Activated naive CD8-positive, alpha-beta T cell (primary cell): ENCODE measurements at regions not wholly inside any gene's neighbourhood (a gene's known extent, or its start where the extent isn't known, plus 50 kb on each side); places are given as distances from the start of the nearest gene placed in this dataset.

Experiments used
- H3K27ac Mint-ChIP-seq: one replicate; pipeline ENCODE4 v1.8.0; 2021; ENCODE audit warnings: mixed read lengths
- H3K27me3 Mint-ChIP-seq: one replicate; pipeline ENCODE4 v1.8.0; 2021; ENCODE audit warnings: mixed read lengths
- H3K36me3 Mint-ChIP-seq: one replicate; pipeline ENCODE4 v1.8.0; 2021; ENCODE audit warnings: mixed read lengths
- H3K4me1 Mint-ChIP-seq: one replicate; pipeline ENCODE4 v1.8.0; 2021; ENCODE audit warnings: low read depth, mixed read lengths
- H3K4me3 Mint-ChIP-seq: one replicate; pipeline ENCODE4 v1.8.0; 2021; ENCODE audit warnings: mild to moderate bottlenecking, mixed read lengths
- H3K9me3 Mint-ChIP-seq: one replicate; pipeline ENCODE4 v1.8.0; 2021; ENCODE audit warnings: low read depth, mixed read lengths

GRCh38 chr3:46123646-46124045 is 84.5 kb downstream of the CCR1 start:
- H3K27me3 Mint-ChIP-seq = peaks cover 7% of the 10 kb centered on the region
- no peak overlapping the region for H3K4me3 Mint-ChIP-seq
- no peaks in the 10 kb centered on the region for H3K9me3 Mint-ChIP-seq
- no peaks in the 10 kb centered on the region for H3K4me1 Mint-ChIP-seq
- no peak overlapping the region for H3K27ac Mint-ChIP-seq
- no peaks in the 10 kb centered on the region for H3K36me3 Mint-ChIP-seq

GRCh38 chr3:46122091-46122490 is 86.0 kb downstream of the CCR1 start:
- Mint-ChIP-seq H3K4me1 (no peaks in the 10 kb centered on the region), H3K36me3 (no peaks in the 10 kb centered on the region), H3K27ac (no peak overlapping the region), H3K27me3 (peaks cover 7% of the 10 kb centered on the region), H3K9me3 (no peaks in the 10 kb centered on the region), H3K4me3 (no peak overlapping the region)

DNA sequence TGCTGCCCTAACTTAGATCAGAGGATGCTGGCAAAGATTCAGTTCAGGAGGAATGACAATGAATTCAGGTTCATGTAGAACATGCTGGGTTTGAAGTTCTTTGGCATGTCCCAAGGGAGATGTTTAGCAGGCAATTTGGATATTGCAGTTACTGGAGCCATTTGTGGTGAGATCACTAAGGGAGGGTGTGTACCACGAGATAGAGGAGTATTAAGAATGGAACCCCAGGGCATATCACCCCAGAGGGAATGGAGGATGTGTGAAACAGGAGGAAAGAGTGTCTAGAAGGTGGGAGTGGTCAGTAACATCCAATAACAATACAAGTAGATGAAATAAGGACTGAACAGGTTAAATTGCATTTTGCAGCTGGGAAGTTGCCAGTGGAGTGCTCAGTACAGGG is 87.1 kb downstream of the CCR1 start:
- no peak overlapping the region for H3K27ac Mint-ChIP-seq
- no peaks in the 10 kb centered on the region for H3K9me3 Mint-ChIP-seq
- no peaks in the 10 kb centered on the region for H3K4me1 Mint-ChIP-seq
- H3K4me3 Mint-ChIP-seq = no peak overlapping the region
- no peaks in the 10 kb centered on the region for H3K36me3 Mint-ChIP-seq
- peaks cover 7% of the 10 kb centered on the region for H3K27me3 Mint-ChIP-seq

- H3K36me3 Mint-ChIP-seq = no peaks in the 10 kb centered on the region
- H3K4me1 Mint-ChIP-seq = no peaks in the 10 kb centered on the region
- no peak overlapping the region for H3K27ac Mint-ChIP-seq
- H3K27me3 Mint-ChIP-seq = peaks cover 7% of the 10 kb centered on the region
- no peak overlapping the region for H3K4me3 Mint-ChIP-seq
- H3K9me3 Mint-ChIP-seq = no peaks in the 10 kb centered on the region
Observed at GRCh38 chr3:46119709-46120498, 88.2 kb downstream of the CCR1 start.

GRCh38 chr3:46119253-46119652 is 88.9 kb downstream of the CCR1 start:
- H3K4me3 Mint-ChIP-seq = no peak overlapping the region
- H3K4me1 Mint-ChIP-seq = no peaks in the 10 kb centered on the region
- no peaks in the 10 kb centered on the region for H3K9me3 Mint-ChIP-seq
- peaks cover 7% of the 10 kb centered on the region for H3K27me3 Mint-ChIP-seq
- H3K36me3 Mint-ChIP-seq = no peaks in the 10 kb centered on the region
- no peak overlapping the region for H3K27ac Mint-ChIP-seq

GRCh38 chr3:46116996-46117395 is 89.7 kb upstream of the XCR1 start:
- Mint-ChIP-seq H3K4me1 (no peaks in the 10 kb centered on the region), H3K27ac (no peak overlapping the region), H3K27me3 (peaks cover 7% of the 10 kb centered on the region)

DNA sequence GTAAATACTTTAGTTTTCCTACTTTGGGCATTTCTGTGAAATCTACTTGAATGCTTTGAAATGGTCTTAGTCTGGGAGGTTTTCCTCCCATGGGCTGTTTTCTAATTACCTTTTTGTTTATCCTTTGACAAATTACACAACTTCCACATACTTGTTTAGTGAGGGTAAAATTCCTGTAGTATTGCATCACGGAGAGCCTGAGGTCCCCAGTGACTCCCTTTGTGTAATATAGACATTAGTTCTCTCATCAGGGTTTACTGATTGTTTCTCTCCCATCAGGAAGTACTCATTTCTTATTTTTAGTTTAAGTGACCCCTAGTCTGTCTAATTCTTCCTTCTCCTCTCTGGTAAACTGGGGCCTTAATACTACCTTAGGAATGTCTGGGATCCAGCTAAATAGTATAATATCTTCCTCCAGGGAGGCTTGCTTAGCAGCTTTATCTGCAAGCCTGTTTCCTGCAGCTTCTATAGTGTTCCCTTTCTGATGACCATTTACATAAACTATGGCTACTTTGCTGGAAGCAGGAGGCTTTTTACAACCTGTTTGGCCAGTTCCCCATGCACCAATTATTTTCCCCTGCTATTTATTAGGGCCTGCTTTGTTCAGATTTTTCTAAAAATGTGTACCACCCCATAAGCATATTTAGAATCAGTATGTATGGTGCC is 87.2 kb upstream of the XCR1 start:
- Mint-ChIP-seq H3K4me1 (peaks cover 9% of the 10 kb centered on the region), H3K9me3 (no peaks in the 10 kb centered on the region), H3K27ac (no peak overlapping the region), H3K27me3 (no peaks in the 10 kb centered on the region), H3K36me3 (no peaks in the 10 kb centered on the region), H3K4me3 (no peak overlapping the region)

More at GRCh38 chr3:46116996-46117395, 89.7 kb upstream of the XCR1 start:
- no peak overlapping the region for H3K4me3 Mint-ChIP-seq
- no peaks in the 10 kb centered on the region for H3K9me3 Mint-ChIP-seq
- H3K36me3 Mint-ChIP-seq = no peaks in the 10 kb centered on the region

- no peaks in the 10 kb centered on the region for H3K9me3 Mint-ChIP-seq
- H3K27me3 Mint-ChIP-seq = no peaks in the 10 kb centered on the region
- no peak overlapping the region for H3K4me3 Mint-ChIP-seq
- no peak overlapping the region for H3K27ac Mint-ChIP-seq
- peaks cover 17% of the 10 kb centered on the region for H3K4me1 Mint-ChIP-seq
- H3K36me3 Mint-ChIP-seq = no peaks in the 10 kb centered on the region
Observed at GRCh38 chr3:46113608-46114007, 86.3 kb upstream of the XCR1 start.

GRCh38 chr3:46112984-46113383 is 85.7 kb upstream of the XCR1 start:
- Mint-ChIP-seq H3K27me3 (no peaks in the 10 kb centered on the region), H3K9me3 (no peaks in the 10 kb centered on the region), H3K4me3 (no peak overlapping the region), H3K27ac (no peak overlapping the region), H3K36me3 (no peaks in the 10 kb centered on the region), H3K4me1 (peaks cover 21% of the 10 kb centered on the region)

GRCh38 chr3:46112296-46112695 is 85.0 kb upstream of the XCR1 start:
- H3K9me3 Mint-ChIP-seq = no peaks in the 10 kb centered on the region
- H3K4me1 Mint-ChIP-seq = peaks cover 27% of the 10 kb centered on the region
- no peaks in the 10 kb centered on the region for H3K36me3 Mint-ChIP-seq
- H3K27me3 Mint-ChIP-seq = no peaks in the 10 kb centered on the region
- H3K4me3 Mint-ChIP-seq = no peak overlapping the region
- no peak overlapping the region for H3K27ac Mint-ChIP-seq

DNA sequence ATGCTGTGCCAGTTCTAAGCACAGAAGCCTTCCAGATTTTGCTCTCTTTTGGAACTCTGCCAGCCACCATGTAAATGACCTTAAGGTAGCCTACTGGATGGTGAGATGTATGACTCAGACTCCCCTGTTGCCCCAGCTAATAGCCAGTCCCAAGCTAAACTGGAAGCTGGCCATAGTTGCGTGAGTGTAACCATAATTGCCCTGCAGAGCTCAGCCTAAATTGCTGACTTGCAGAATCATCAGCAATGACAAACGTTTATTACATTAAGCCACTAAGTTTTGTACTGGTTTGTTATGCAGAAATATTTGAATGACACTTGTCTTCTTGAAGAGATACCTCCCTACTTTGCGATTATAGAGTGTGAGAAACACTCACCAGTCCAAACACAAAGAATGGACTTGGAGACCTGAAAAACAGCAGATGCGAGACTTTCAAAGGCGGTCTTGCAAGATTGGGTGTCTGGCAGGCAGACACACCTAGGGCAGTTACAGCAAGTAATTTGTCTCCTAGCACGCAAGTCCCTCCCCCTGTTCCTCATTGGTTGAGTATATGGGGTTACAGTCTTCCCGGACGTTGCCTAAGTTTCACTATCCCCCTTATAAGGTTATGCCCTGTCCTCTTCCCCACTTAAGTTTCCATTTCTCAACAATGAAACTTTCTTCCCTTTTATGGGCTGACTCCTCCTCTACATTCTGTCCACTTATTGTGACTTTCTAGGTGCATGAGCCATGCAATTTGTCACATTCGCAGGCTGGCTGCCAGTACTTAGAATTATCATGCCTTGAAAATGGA is 83.6 kb upstream of the XCR1 start:
- H3K4me1 Mint-ChIP-seq = peaks cover 27% of the 10 kb centered on the region
- H3K27me3 Mint-ChIP-seq = no peaks in the 10 kb centered on the region
- no peak overlapping the region for H3K27ac Mint-ChIP-seq
- H3K9me3 Mint-ChIP-seq = no peaks in the 10 kb centered on the region
- no peak overlapping the region for H3K4me3 Mint-ChIP-seq
- peaks cover 2% of the 10 kb centered on the region for H3K36me3 Mint-ChIP-seq

DNA sequence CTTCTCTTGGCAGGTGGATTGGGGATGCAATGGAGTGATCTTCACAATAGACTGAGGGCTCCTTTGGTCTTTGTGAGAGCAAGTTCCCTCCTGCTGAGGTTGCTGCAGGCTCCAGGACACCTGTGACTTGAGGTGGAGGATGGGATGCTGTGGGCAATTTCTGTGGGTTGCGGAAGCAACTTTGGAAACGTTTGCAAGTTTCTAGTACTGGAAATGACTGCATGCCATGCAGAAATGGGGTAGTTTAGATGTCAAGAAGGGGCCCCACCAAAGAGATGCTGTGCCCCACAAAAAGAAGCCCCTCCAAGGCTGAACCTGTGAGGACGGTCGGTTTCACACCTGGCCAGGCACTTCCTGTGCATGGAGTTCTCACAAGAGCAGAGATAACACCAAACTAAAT is 80.4 kb upstream of the XCR1 start:
- H3K4me3 Mint-ChIP-seq = no peak overlapping the region
- H3K36me3 Mint-ChIP-seq = peaks cover 2% of the 10 kb centered on the region
- no peaks in the 10 kb centered on the region for H3K27me3 Mint-ChIP-seq
- H3K4me1 Mint-ChIP-seq = peaks cover 29% of the 10 kb centered on the region
- H3K9me3 Mint-ChIP-seq = no peaks in the 10 kb centered on the region
- no peak overlapping the region for H3K27ac Mint-ChIP-seq

GRCh38 chr3:46105306-46105919 is 78.1 kb upstream of the XCR1 start:
- no peaks in the 10 kb centered on the region for H3K27me3 Mint-ChIP-seq
- H3K9me3 Mint-ChIP-seq = peaks cover 9% of the 10 kb centered on the region
- H3K36me3 Mint-ChIP-seq = peaks cover 2% of the 10 kb centered on the region
- no peak overlapping the region for H3K4me3 Mint-ChIP-seq
- H3K27ac Mint-ChIP-seq = no peak overlapping the region
- H3K4me1 Mint-ChIP-seq = peaks cover 27% of the 10 kb centered on the region

DNA sequence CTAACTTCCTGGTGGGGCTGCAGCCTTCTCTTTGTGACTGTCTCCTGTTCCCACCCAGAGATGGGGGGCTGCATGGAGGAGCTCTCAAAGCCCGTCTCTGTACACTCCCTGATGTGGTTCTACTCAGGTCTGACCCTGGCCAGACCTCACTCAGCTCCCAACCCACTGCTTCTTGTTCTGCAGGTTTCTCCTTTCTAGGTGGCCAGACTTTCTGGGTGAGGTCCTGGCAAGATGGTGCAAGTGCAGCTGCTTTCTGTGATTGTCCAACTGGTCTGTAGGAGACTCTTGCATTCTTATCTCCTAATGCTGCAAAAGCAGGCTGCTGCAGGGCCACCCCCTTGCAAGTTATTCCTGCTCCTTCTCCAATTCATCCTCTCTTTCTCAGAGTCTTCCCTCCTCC is 77.4 kb upstream of the XCR1 start:
- no peaks in the 10 kb centered on the region for H3K27me3 Mint-ChIP-seq
- no peak overlapping the region for H3K27ac Mint-ChIP-seq
- H3K4me1 Mint-ChIP-seq = peaks cover 25% of the 10 kb centered on the region
- H3K36me3 Mint-ChIP-seq = peaks cover 5% of the 10 kb centered on the region
- H3K4me3 Mint-ChIP-seq = no peak overlapping the region
- H3K9me3 Mint-ChIP-seq = peaks cover 9% of the 10 kb centered on the region

DNA sequence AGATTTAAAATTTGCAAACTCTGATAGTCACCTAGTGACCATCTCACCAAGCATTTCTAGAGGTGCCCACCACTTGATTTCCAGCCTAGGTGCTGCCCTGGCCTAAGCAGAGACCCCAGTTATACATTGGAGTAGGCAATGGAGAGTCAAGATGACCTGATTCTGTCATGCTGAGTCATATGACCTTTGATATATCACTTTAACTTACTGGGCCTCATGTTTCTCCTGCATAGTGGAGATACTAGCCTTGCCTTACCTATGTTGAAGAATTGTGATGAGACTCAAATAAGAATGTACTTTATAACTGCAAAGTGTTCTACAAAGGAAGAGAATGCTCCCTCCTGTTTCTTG is 75.5 kb upstream of the XCR1 start:
- Mint-ChIP-seq H3K9me3 (peaks cover 9% of the 10 kb centered on the region), H3K36me3 (peaks cover 7% of the 10 kb centered on the region), H3K4me1 (peaks cover 26% of the 10 kb centered on the region), H3K4me3 (no peak overlapping the region), H3K27me3 (no peaks in the 10 kb centered on the region), H3K27ac (no peak overlapping the region)
